GM23338 (cell line): ENCODE measurements at regions not wholly inside any gene's neighbourhood (a gene's known extent, or its start where the extent isn't known, plus 50 kb on each side); places are given as distances from the start of the nearest gene placed in this dataset.
A peak's percentile ranks its signal among the peaks of the same experiment; 100 is the strongest.

ENCODE experiments used
- ATAC-seq: fragments of 200-7000 bp; cut with Tn5 transposase; 3 replicates; pipeline ENCODE4 v1.9.1; 2020
- DNase-seq: peaks from one replicate; pipeline ENCODE4 v3.0.0-alpha.2; 2015; ENCODE audit warnings: low spot score
- H2AFZ ChIP-seq: fragments of 200-600 bp; sonication (generic); 2 replicates; pipeline ENCODE4 v1.8.0; 2016; ENCODE audit warnings: antibody characterized with exemption, mild to moderate bottlenecking, moderate library complexity
- H3F3A ChIP-seq: fragments of 200-600 bp; sonication (generic); replicated peaks from 2 replicates; pipeline ENCODE4 v1.8.0; 2017; ENCODE audit warnings: antibody characterized with exemption, mixed run types, low read depth
- H3K27ac ChIP-seq: fragments of 200-600 bp; sonication (generic); 2 replicates; pipeline ENCODE4 v1.6.1; 2016; ENCODE audit warnings: low read depth
- H3K27me3 ChIP-seq: fragments of 200-600 bp; sonication (generic); 2 replicates; pipeline ENCODE4 v1.8.0; 2016; ENCODE audit warnings: mild to moderate bottlenecking, mixed run types, moderate library complexity; ENCODE audit not compliant: insufficient read depth
- H3K36me3 ChIP-seq: fragments of 200-600 bp; sonication (generic); 2 replicates; pipeline ENCODE4 v1.8.0; 2016; ENCODE audit warnings: mild to moderate bottlenecking; ENCODE audit not compliant: insufficient read depth
- H3K4me1 ChIP-seq: fragments of 200-600 bp; sonication (generic); 2 replicates; pipeline ENCODE4 v1.8.0; 2016; ENCODE audit warnings: mild to moderate bottlenecking, moderate library complexity; ENCODE audit not compliant: insufficient read depth
- H3K4me2 ChIP-seq: fragments of 200-600 bp; sonication (generic); 2 replicates; pipeline ENCODE4 v1.7.1; 2017; ENCODE audit warnings: mixed run types
- H3K4me3 ChIP-seq: fragments of 200-600 bp; sonication (generic); 2 replicates; pipeline ENCODE4 v1.6.1; 2016; ENCODE audit warnings: mixed run types
- H3K79me2 ChIP-seq: fragments of 200-600 bp; sonication (generic); replicated peaks from 2 replicates; pipeline ENCODE4 v1.8.0; 2017; ENCODE audit warnings: mild to moderate bottlenecking; ENCODE audit not compliant: insufficient read depth
- H3K9me2 ChIP-seq: fragments of 200-600 bp; sonication (generic); 2 replicates; pipeline ENCODE4 v1.8.0; 2017; ENCODE audit not compliant: insufficient read depth
- H4K20me1 ChIP-seq: fragments of 200-600 bp; sonication (generic); replicated peaks from 2 replicates; pipeline ENCODE4 v1.8.0; 2017; ENCODE audit warnings: mild to moderate bottlenecking; ENCODE audit not compliant: insufficient read depth
- H3K27ac Mint-ChIP-seq: 2 replicates; pipeline ENCODE4 v1.8.0; 2020; ENCODE audit warnings: inconsistent platforms, mild to moderate bottlenecking, moderate library complexity, mixed read lengths
- H3K27me3 Mint-ChIP-seq: 3 replicates; pipeline ENCODE4 v1.8.0; 2022; ENCODE audit warnings: low read depth, mild to moderate bottlenecking, moderate library complexity, mixed read lengths, inconsistent platforms; ENCODE audit not compliant: insufficient read depth, poor library complexity
- H3K36me3 Mint-ChIP-seq: 3 replicates; pipeline ENCODE4 v1.8.0; 2021; ENCODE audit warnings: low read depth, mild to moderate bottlenecking, inconsistent platforms, moderate library complexity, mixed read lengths
- H3K4me1 Mint-ChIP-seq: 3 replicates; pipeline ENCODE4 v1.8.0; 2020; ENCODE audit warnings: mild to moderate bottlenecking, inconsistent platforms, mixed read lengths
- H3K4me3 Mint-ChIP-seq: 3 replicates; pipeline ENCODE4 v1.8.0; 2021; ENCODE audit warnings: moderate library complexity, mild to moderate bottlenecking, inconsistent platforms, mixed read lengths
- H3K9me3 Mint-ChIP-seq: 3 replicates; pipeline ENCODE4 v1.8.0; 2020; ENCODE audit warnings: moderate library complexity, mild to moderate bottlenecking, inconsistent platforms, mixed read lengths
- CREB1 ChIP-seq: fragments of 250-450 bp; sonication (Bioruptor Pico); IDR thresholded peaks from 2 replicates; pipeline ENCODE4 v1.5.0; 2020; ENCODE audit warnings: low read depth, mild to moderate bottlenecking, moderate library complexity
- EZH2 ChIP-seq: fragments of 200-600 bp; sonication (generic); IDR thresholded peaks from one replicate; pipeline ENCODE4 v1.8.0; 2017; ENCODE audit warnings: antibody characterized with exemption, mild to moderate bottlenecking, low read depth; ENCODE audit not compliant: unreplicated experiment
- EZH2phosphoT487 ChIP-seq: fragments of 200-600 bp; sonication (generic); IDR thresholded peaks from one replicate; pipeline ENCODE4 v1.8.1; 2018; ENCODE audit warnings: antibody characterized with exemption; ENCODE audit not compliant: unreplicated experiment
- JUNB ChIP-seq: IDR thresholded peaks from one replicate; pipeline ENCODE4 v1.6.1; 2016; ENCODE audit warnings: antibody characterized with exemption; ENCODE audit not compliant: unreplicated experiment
- NANOG ChIP-seq: IDR thresholded peaks from 2 replicates; pipeline ENCODE4 v1.6.1; 2016; ENCODE audit warnings: antibody characterized with exemption, borderline replicate concordance
- POLR2AphosphoS5 ChIP-seq: IDR thresholded peaks from 2 replicates; pipeline ENCODE4 v1.6.1; 2016; ENCODE audit warnings: antibody characterized with exemption, low read depth
- ZNF331 ChIP-seq: fragments of 250-450 bp; sonication (Bioruptor Pico); IDR thresholded peaks from 2 replicates; pipeline ENCODE4 v1.5.0; 2020; ENCODE audit warnings: low read depth, mild to moderate bottlenecking, moderate library complexity
- TF ChIP-seq, protein P1 (sequence below): IDR thresholded peaks from one replicate; pipeline ENCODE4 v1.6.1; 2018; ENCODE audit warnings: antibody characterized with exemption; ENCODE audit not compliant: unreplicated experiment
- TF ChIP-seq, protein P2 (sequence below): fragments of 250-450 bp; sonication (Bioruptor Pico); IDR thresholded peaks from 2 replicates; pipeline ENCODE4 v1.5.0; 2020; ENCODE audit warnings: mild to moderate bottlenecking, moderate library complexity

DNA sequence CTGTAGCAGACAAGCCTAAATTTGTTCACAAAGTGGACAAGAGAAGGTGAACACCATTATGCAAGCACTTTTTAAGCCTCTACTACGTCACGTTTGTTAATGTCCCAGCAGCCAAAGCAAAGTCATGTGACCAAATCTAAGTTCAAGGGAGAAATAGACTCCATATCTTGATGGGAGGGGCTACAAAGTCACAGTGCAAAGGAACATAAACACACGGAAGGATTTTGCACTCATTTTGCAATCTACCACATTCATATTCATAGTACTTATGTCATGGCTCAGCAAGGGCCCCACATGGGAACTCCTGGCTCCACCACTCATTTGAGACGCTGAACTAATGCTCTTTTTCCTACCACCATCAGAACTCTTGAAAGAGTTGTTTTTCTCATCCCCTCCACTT is 139.0 kb upstream of the JADE1 start (continued):
- TF ChIP-seq, protein P1, sequence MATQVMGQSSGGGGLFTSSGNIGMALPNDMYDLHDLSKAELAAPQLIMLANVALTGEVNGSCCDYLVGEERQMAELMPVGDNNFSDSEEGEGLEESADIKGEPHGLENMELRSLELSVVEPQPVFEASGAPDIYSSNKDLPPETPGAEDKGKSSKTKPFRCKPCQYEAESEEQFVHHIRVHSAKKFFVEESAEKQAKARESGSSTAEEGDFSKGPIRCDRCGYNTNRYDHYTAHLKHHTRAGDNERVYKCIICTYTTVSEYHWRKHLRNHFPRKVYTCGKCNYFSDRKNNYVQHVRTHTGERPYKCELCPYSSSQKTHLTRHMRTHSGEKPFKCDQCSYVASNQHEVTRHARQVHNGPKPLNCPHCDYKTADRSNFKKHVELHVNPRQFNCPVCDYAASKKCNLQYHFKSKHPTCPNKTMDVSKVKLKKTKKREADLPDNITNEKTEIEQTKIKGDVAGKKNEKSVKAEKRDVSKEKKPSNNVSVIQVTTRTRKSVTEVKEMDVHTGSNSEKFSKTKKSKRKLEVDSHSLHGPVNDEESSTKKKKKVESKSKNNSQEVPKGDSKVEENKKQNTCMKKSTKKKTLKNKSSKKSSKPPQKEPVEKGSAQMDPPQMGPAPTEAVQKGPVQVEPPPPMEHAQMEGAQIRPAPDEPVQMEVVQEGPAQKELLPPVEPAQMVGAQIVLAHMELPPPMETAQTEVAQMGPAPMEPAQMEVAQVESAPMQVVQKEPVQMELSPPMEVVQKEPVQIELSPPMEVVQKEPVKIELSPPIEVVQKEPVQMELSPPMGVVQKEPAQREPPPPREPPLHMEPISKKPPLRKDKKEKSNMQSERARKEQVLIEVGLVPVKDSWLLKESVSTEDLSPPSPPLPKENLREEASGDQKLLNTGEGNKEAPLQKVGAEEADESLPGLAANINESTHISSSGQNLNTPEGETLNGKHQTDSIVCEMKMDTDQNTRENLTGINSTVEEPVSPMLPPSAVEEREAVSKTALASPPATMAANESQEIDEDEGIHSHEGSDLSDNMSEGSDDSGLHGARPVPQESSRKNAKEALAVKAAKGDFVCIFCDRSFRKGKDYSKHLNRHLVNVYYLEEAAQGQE, result no peak
- no peak for TF ChIP-seq EZH2
- no peak for TF ChIP-seq NANOG
- TF ChIP-seq POLR2AphosphoS5, result no peak
- no peak for TF ChIP-seq CREB1 (CRISPR knock-in tag)
- TF ChIP-seq JUNB, result no peak

DNA sequence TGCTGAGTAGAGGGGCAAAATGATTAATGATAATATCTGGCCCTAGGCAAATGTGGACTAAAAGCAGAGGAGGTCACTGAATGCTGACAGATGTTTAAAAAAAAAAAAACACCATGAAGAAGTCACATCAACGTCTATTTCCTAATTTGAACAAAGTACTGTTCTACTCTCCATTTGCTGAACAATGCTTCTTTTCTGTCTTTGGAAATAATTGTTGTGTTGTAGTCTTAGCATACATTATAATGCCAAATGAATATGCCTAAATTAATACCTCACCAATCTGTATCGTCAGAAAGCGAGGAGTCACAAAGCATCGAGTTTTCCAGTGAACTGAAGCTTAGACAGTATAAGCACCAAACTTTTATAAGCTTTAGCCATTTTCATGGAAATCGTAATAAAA is 140.9 kb upstream of the JADE1 start:
- Mint-ChIP-seq H3K4me3 (no peak overlapping the region), H3K27ac (no peak overlapping the region), H3K27me3 (peaks cover 2% of the 10 kb centered on the region), H3K4me1 (peaks cover 13% of the 10 kb centered on the region), H3K36me3 (peaks cover 34% of the 10 kb centered on the region), H3K9me3 (peaks cover 35% of the 10 kb centered on the region)
- Histone ChIP-seq H3K27ac (no peak overlapping the region), H2AFZ (peak overlapping the region; percentile 28; the same call in 1 of the 2 replicates), H3K27me3 (no peaks in the 10 kb centered on the region), H3K79me2 (no peaks in the 10 kb centered on the region), H3K4me2 (no peak overlapping the region), H3K4me3 (no peak overlapping the region), H4K20me1 (no peaks in the 10 kb centered on the region), H3F3A (no peaks in the 10 kb centered on the region), H3K4me1 (peaks cover 11% of the 10 kb centered on the region; the same call in 1 of the 2 replicates), H3K36me3 (peaks cover 3% of the 10 kb centered on the region; the same call in 1 of the 2 replicates), H3K9me2 (peaks cover 4% of the 10 kb centered on the region; the same call in 1 of the 2 replicates)
- ATAC-seq (no peak), DNase-seq (no peak)
- TF ChIP-seq, protein P2, sequence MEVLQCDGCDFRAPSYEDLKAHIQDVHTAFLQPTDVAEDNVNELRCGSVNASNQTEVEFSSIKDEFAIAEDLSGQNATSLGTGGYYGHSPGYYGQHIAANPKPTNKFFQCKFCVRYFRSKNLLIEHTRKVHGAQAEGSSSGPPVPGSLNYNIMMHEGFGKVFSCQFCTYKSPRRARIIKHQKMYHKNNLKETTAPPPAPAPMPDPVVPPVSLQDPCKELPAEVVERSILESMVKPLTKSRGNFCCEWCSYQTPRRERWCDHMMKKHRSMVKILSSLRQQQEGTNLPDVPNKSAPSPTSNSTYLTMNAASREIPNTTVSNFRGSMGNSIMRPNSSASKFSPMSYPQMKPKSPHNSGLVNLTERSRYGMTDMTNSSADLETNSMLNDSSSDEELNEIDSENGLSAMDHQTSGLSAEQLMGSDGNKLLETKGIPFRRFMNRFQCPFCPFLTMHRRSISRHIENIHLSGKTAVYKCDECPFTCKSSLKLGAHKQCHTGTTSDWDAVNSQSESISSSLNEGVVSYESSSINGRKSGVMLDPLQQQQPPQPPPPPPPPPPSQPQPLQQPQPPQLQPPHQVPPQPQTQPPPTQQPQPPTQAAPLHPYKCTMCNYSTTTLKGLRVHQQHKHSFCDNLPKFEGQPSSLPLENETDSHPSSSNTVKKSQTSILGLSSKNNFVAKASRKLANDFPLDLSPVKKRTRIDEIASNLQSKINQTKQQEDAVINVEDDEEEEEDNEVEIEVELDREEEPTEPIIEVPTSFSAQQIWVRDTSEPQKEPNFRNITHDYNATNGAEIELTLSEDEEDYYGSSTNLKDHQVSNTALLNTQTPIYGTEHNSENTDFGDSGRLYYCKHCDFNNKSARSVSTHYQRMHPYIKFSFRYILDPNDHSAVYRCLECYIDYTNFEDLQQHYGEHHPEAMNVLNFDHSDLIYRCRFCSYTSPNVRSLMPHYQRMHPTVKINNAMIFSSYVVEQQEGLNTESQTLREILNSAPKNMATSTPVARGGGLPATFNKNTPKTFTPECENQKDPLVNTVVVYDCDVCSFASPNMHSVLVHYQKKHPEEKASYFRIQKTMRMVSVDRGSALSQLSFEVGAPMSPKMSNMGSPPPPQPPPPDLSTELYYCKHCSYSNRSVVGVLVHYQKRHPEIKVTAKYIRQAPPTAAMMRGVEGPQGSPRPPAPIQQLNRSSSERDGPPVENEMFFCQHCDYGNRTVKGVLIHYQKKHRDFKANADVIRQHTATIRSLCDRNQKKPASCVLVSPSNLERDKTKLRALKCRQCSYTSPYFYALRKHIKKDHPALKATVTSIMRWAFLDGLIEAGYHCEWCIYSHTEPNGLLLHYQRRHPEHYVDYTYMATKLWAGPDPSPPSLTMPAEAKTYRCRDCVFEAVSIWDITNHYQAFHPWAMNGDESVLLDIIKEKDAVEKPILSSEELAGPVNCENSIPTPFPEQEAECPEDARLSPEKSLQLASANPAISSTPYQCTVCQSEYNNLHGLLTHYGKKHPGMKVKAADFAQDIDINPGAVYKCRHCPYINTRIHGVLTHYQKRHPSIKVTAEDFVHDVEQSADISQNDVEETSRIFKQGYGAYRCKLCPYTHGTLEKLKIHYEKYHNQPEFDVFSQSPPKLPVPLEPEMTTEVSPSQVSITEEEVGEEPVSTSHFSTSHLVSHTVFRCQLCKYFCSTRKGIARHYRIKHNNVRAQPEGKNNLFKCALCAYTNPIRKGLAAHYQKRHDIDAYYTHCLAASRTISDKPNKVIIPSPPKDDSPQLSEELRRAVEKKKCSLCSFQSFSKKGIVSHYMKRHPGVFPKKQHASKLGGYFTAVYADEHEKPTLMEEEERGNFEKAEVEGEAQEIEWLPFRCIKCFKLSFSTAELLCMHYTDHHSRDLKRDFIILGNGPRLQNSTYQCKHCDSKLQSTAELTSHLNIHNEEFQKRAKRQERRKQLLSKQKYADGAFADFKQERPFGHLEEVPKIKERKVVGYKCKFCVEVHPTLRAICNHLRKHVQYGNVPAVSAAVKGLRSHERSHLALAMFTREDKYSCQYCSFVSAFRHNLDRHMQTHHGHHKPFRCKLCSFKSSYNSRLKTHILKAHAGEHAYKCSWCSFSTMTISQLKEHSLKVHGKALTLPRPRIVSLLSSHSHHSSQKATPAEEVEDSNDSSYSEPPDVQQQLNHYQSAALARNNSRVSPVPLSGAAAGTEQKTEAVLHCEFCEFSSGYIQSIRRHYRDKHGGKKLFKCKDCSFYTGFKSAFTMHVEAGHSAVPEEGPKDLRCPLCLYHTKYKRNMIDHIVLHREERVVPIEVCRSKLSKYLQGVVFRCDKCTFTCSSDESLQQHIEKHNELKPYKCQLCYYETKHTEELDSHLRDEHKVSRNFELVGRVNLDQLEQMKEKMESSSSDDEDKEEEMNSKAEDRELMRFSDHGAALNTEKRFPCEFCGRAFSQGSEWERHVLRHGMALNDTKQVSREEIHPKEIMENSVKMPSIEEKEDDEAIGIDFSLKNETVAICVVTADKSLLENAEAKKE (CRISPR knock-in tag), result no peak
- TF ChIP-seq, protein P1, result no peak
- TF ChIP-seq ZNF331 (CRISPR knock-in tag) (no peak), POLR2AphosphoS5 (no peak), EZH2phosphoT487 (no peak)
